GM21825 (cell line): ENCODE measurements at regions not wholly inside any gene's neighbourhood (a gene's known extent, or its start where the extent isn't known, plus 50 kb on each side); places are given as distances from the start of the nearest gene placed in this dataset.

Experiments used
- ATAC-seq: cut with Tn5 transposase; IDR thresholded peaks from one replicate; pipeline ENCODE4 v1.9.1; 2021; ENCODE audit warnings: mild to moderate bottlenecking, moderate library complexity; ENCODE audit not compliant: unreplicated experiment

DNA sequence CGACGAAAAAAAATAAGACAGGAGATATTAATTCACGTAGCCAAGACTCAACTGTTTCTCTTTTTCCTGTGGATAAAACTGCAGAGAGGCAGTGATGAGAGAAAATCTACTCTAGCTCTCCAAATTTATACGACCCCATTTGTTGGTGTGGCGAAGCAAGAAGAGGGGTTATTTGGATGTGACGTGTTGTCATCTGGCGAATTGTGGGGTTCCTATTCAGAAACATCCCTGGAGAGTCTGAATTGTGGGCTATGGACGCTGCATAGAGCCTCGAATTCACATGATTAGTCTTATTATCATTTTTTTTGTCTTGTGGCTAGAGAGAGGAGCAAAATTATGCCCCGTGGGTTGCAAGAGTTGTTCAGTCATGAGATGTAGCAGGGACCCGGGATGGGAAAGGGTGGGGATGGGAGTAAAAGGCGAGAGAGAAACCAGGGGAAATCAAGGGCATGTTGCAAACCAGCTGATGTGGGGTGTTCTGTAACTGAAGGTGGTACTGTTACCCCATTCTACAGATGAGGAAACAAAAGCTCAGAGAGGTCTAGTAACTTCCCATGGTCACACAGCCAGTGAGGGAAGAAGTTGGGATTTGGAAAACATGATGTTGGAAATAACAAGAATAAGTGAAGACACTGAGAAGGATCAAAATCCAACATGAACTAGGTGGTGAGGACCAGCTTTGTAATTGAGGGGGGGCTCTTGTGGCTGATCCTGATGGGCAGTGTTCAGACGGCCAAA, 69.2 kb upstream of the SFMBT2 start:
- no peak for ATAC-seq

DNA sequence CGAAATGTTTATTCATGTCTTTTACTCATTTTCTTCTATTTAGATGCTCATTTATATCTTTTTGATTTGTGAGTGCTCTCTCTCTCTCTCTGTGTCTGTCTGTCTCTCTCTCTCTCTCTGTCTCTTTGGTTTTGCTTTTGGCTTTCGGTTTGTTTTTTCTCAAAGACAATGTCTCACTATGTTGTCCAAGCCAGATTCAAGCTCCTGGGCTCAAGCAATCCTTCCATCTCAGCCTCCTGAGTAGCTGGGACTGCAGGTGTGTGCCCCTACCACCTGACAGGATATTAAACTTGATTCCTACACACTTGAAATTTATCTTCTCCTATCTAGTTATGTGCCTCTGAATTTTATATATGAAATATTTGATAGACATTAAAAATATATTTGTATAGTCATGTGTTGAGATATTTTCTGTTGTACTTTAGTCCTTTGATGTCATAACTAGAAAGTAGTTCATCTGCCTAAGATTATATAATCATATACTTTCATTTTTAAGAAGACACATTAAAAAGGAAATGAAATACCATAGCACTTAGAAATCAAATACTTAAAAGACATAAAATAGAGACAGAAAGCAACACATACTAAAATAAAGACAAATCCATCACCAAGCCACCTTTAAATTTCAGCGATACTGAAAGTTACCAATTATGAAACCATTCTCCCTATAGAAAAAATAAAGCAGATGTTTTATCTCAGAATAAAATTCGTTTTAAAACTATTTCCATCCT, 68.1 kb upstream of the SFMBT2 start:
- no peak for ATAC-seq

DNA sequence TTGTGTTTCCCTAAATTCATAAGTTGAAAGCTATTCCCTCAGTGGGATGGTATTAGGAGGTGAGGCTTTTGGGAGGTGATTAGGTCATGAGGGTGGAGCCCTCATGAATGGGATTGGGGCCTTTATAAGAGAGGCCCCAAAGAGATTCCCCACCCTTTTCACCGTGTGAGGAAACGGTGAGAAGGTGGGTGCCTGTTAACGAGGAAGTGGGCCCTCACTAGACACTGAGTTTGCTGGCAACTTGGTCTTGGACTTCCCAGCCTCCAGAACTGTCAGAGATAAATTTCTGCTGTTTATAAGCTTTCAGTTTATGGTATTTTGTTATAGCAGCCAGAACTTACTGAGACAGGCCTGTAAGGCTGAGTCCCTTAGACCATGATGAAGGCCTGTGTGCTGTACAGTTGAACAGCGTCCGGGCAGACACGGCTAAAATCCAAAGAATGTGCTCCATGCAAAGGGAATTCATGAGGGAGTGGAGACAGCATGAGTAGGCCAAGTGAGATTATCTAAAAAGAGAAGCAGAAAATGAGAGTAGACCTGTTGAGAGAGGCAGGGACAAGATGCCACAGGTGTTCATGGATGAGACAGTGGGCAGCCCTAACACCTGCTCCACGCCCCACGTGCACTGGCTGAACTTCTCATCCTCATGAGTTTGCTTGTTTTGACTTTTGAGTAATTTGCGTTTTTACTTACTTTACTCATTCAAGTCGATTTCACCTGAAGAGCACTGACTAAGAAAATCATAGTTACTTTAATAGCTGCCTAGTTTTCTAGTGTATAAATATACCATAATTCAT, 66.9 kb upstream of the SFMBT2 start:
- ATAC-seq, result no peak

DNA sequence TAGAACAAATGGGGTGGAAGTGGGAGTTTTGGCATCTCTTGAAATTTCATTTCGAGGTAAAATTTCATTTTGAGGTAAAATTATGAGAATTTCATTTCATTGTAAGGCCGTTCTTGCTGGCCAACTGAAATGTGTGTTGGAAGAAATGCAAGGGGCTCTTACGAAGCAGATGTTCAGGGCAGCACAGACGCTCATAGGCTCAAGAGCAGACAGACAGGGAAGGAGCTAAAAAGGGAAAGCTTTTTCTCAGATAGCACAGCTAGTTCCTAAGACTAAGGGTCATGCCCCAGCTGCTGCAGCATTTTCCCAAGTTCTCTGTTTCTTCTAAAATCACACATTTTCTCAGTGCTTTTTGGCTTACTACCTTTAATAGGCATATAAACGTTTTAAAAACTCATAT, 65.1 kb upstream of the SFMBT2 start:
- no peak for ATAC-seq

DNA sequence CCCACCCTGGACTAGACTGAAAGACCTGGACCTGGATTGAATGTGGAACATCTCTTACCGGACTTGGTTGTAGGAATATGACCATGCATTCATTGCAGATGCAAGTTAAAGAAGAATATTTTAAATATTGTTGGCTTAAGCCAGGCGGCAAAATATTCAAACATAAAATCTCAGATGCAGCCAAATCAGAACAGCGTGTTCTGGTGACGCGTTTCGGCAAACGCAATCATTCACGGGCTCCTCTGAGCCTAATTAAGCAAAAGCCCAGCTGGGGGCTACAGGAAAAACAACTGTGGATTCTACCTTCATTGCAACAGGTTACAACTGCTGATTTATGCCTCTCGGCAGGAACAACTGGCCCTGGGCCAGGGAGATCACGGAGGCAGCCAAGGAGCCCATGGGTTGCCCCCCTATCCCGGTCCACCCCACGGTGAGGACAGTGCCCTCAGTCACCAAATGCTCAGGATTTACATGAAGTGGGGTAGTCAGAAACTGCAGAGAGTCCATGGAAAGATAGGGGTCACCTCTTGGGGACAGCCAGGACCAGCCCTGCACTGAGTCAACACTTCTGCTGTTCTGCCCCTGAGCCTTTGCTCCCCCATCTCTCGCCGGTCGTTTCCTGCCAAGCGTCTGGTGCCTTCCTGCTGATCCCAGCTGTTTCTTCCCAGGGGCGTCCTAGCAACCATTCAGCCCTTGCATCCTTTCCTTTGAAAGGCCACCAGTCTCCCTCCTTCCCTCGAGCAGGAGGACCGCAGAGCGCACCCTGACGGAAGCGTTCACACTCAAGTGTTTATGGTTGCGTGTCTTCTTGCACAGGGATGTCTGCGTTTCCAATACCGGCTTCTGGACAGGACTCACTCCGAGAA, 64.4 kb upstream of the SFMBT2 start:
- ATAC-seq, result no peak

DNA sequence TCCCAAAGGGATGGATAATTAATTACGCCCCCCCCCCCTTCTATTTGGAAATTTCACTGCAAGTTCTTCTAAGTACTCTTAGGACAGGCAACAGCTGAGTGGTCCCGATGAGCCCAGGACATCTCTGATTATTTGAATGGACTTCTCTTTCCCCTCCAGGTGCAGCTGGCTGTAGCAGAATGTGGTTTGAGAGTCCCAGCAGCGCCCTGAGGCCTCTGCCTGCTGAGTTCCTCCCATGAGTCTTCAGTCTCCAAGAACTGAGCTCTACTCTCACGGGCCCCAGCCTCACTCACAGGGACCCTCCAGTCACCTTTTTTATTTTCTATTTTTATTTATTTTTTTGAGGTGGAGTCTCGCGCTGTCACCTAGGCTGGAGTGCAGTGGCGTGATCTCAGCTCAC, 63.6 kb upstream of the SFMBT2 start:
- no peak for ATAC-seq

DNA sequence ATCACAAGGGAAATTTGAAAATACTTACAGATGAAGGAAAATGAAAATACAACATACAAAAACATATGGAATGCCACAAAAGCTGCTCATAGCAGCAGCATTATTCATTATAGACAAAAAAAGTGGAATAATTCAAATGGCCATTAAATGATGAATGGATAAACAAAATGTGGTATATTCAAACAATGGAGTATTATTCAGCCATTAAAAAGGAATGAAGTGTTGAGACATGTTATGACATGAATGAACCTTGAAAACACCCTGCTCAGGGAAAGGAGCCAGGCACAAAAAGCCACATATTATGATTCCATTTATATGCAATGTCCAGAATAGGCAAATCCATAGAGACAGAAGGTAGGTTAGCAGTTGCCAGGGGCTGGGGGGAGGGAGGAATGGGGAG, 62.6 kb upstream of the SFMBT2 start:
- no peak for ATAC-seq

GRCh38 chr10:7471720-7472367, 61.0 kb upstream of the SFMBT2 start:
- peak; percentile 89 for ATAC-seq

DNA sequence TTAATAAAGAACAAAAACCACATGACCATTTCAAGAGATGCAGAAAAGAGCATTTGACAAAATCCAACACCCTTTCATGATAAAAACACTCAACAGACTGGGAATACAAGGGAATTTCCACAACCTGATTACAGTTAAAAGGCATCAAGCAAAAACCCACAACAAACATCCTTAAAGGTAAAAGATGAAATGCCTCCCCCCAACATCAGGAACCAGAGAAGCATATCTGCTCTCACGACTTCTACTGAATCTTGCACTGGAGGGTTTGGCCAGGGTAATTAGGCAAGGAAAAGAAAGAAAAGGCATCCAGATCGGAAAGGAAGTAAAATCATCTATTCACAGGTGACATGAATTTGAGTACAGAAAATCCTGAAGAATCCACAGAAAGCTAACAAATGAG, 59.5 kb upstream of the SFMBT2 start:
- ATAC-seq, result no peak

DNA sequence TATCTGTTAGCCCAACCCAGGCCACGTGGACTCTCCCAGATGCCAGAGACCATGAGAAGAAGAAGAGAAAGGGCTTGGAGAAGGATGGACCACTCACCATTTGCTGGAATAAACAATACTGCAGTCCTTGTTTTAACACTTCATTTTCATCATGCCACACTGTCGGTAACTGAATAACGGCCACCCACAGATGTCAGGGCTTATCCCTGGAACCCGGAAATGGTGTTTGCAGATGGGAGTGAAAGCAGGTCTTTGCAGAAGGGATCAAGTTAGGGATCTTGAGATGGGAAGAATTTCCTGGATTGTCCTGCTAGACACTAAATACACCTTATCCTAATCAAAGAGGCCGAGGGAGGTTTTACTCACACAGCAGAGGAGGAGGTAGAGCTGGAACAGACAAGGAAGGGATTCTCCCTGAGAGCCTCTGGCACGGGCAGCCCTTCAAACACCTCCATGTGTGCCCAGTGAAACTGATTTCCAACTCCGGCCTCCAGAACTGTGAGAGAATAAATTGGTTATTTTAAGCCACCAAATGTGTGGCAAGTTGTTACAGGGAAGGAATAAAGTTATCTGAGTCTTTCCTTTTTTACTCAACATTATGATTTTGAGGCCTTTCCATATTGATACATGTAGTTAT, 56.3 kb upstream of the SFMBT2 start:
- no peak for ATAC-seq

GRCh38 chr10:7464691-7465090, 53.9 kb upstream of the SFMBT2 start:
- ATAC-seq, result no peak
